IMR-90 (cell line): ENCODE measurements at regions not wholly inside any gene's neighbourhood (a gene's known extent, or its start where the extent isn't known, plus 50 kb on each side); places are given as distances from the start of the nearest gene placed in this dataset.

Experiments used
- ATAC-seq: fragments of 200-7000 bp; cut with Tn5 transposase; 2 replicates; pipeline ENCODE4 v1.9.1; 2020; ENCODE audit warnings: low read depth, mild to moderate bottlenecking, moderate library complexity
- BruUV-seq: library from RNA; stranded (reverse); fragments of 400-500 nt; replicated peaks from 2 replicates; lab custom pipeline; 2021; lab: Mats Ljungman, UMichigan
- CTCF ChIA-PET: fragments of 300-600 bp; formaldehyde crosslinking; extraction: SDS; loops from one replicate; lab custom pipeline; 2021; ENCODE audit warnings: antibody characterized with exemption; lab: Yijun Ruan, JAX
- POLR2A ChIA-PET: fragments of 300-600 bp; sonication (Branson Sonifier 250); formaldehyde crosslinking; loops from one replicate; lab custom pipeline; 2022; ENCODE audit warnings: antibody characterized with exemption; ENCODE audit not compliant: unreplicated experiment; lab: Charles Lee
- DNase-seq: peaks from one replicate; pipeline ENCODE4 v3.0.0; 2013
- H2AFZ ChIP-seq: replicated peaks from 2 replicates; pipeline ENCODE3; 2013; ENCODE audit warnings: low read length, mild to moderate bottlenecking; ENCODE audit not compliant: poor library complexity
- H2AK5ac ChIP-seq: 2 replicates; pipeline ENCODE4 v1.6.1; 2013; ENCODE audit warnings: low read depth, low read length, inconsistent platforms
- H2AK9ac ChIP-seq: replicated peaks from 2 replicates; pipeline ENCODE3; 2013; ENCODE audit warnings: mild to moderate bottlenecking, low read depth, low read length, moderate library complexity; ENCODE audit not compliant: poor library complexity
- H2BK120ac ChIP-seq: 2 replicates; pipeline ENCODE4 v1.6.1; 2013; ENCODE audit warnings: low read depth, low read length, inconsistent platforms
- H2BK15ac ChIP-seq: 3 replicates; pipeline ENCODE4 v1.6.1; 2013; ENCODE audit warnings: low read depth, low read length, inconsistent platforms
- H2BK20ac ChIP-seq: 2 replicates; pipeline ENCODE4 v1.6.1; 2013; ENCODE audit warnings: low read depth, mild to moderate bottlenecking, inconsistent platforms, low read length, moderate library complexity
- H2BK5ac ChIP-seq: 2 replicates; pipeline ENCODE4 v1.6.1; 2013; ENCODE audit warnings: mild to moderate bottlenecking, low read depth, low read length, inconsistent platforms; ENCODE audit not compliant: poor library complexity, severe bottlenecking
- H3K14ac ChIP-seq: replicated peaks from 2 replicates; pipeline ENCODE4 v1.6.1; 2013; ENCODE audit warnings: low read depth, low read length, inconsistent platforms
- H3K18ac ChIP-seq: 2 replicates; pipeline ENCODE4 v1.6.1; 2013; ENCODE audit warnings: low read depth, low read length, control low read depth
- H3K23ac ChIP-seq: 2 replicates; pipeline ENCODE4 v1.6.1; 2013; ENCODE audit warnings: low read depth, low read length, inconsistent platforms
- H3K27ac ChIP-seq: 2 replicates; pipeline ENCODE4 v1.5.1; 2013; ENCODE audit warnings: mild to moderate bottlenecking, control low read depth, low read length; ENCODE audit not compliant: insufficient read depth
- H3K27me3 ChIP-seq: 2 replicates; pipeline ENCODE4 v1.6.1; 2013; ENCODE audit warnings: low read length; ENCODE audit not compliant: control insufficient read depth, insufficient read depth
- H3K36me3 ChIP-seq: 2 replicates; pipeline ENCODE4 v1.6.1; 2013; ENCODE audit warnings: low read length, mixed read lengths; ENCODE audit not compliant: control insufficient read depth, insufficient read depth
- H3K4ac ChIP-seq: 2 replicates; pipeline ENCODE4 v1.6.1; 2013; ENCODE audit warnings: low read depth, low read length, inconsistent platforms
- H3K4me1 ChIP-seq: 2 replicates; pipeline ENCODE4 v1.6.1; 2013; ENCODE audit warnings: low read length, mixed read lengths; ENCODE audit not compliant: control insufficient read depth, insufficient read depth
- H3K4me2 ChIP-seq: 2 replicates; pipeline ENCODE4 v1.6.1; 2013; ENCODE audit warnings: low read depth, mild to moderate bottlenecking, control low read depth, low read length, moderate library complexity
- H3K4me3 ChIP-seq: 2 replicates; pipeline ENCODE4 v1.5.1; 2013; ENCODE audit warnings: low read depth, mild to moderate bottlenecking, control low read depth, low read length, moderate library complexity; ENCODE audit not compliant: insufficient read depth
- H3K56ac ChIP-seq: 2 replicates; pipeline ENCODE4 v1.6.1; 2013; ENCODE audit warnings: low read length, inconsistent platforms; ENCODE audit not compliant: insufficient read depth; ENCODE audit errors: extremely low read depth
- H3K79me1 ChIP-seq, 2 experiments: 2 replicates each; pipeline ENCODE4 v1.6.1; 2013; ENCODE audit warnings: low read length in 2 of 2, inconsistent platforms in 1 of 2, low read depth in 1 of 2
- H3K9ac ChIP-seq: 2 replicates; pipeline ENCODE4 v1.6.1; 2013; ENCODE audit warnings: low read depth, low read length, control low read depth
- H3K9me1 ChIP-seq: 2 replicates; pipeline ENCODE4 v1.6.1; 2013; ENCODE audit warnings: low read length, inconsistent platforms; ENCODE audit not compliant: insufficient read depth
- H3K9me3 ChIP-seq: 2 replicates; pipeline ENCODE4 v1.6.1; 2013; ENCODE audit warnings: low read length; ENCODE audit not compliant: control insufficient read depth, insufficient read depth
- H4K20me1 ChIP-seq: 2 replicates; pipeline ENCODE4 v1.6.1; 2013; ENCODE audit warnings: low read length, inconsistent platforms; ENCODE audit not compliant: insufficient read depth
- H4K5ac ChIP-seq: 2 replicates; pipeline ENCODE4 v1.6.1; 2013; ENCODE audit warnings: mild to moderate bottlenecking, low read depth, low read length, control low read depth
- H4K8ac ChIP-seq, 2 experiments: 2 replicates each; pipeline ENCODE4 v1.6.1; 2013; ENCODE audit warnings: low read depth in 2 of 2, low read length in 2 of 2, control low read depth in 1 of 2, inconsistent platforms in 1 of 2
- H4K91ac ChIP-seq: 2 replicates; pipeline ENCODE4 v1.6.1; 2013; ENCODE audit warnings: low read depth, low read length, inconsistent platforms; ENCODE audit not compliant: insufficient read depth
- BHLHE40 ChIP-seq: fragments of 150-350 bp; IDR thresholded peaks from 2 replicates; pipeline ENCODE4 v1.6.1; 2016; ENCODE audit warnings: mild to moderate bottlenecking, low read depth, low read length
- CEBPB ChIP-seq: IDR thresholded peaks from 2 replicates; pipeline ENCODE4 v1.6.1; 2012; ENCODE audit warnings: low read depth, low read length, improper control_type of control experiment
- CHD1 ChIP-seq: IDR thresholded peaks from 2 replicates; pipeline ENCODE4 v1.6.1; 2012; ENCODE audit warnings: low read depth, low read length, improper control_type of control experiment
- ELK1 ChIP-seq: fragments of 150-350 bp; IDR thresholded peaks from 2 replicates; pipeline ENCODE4 v1.6.1; 2016; ENCODE audit warnings: low read depth, mild to moderate bottlenecking, low read length, moderate library complexity, borderline replicate concordance
- FOS ChIP-seq: fragments of 150-350 bp; IDR thresholded peaks from 2 replicates; pipeline ENCODE4 v1.6.1; 2016; ENCODE audit warnings: low read depth, low read length
- MAFK ChIP-seq: IDR thresholded peaks from 2 replicates; pipeline ENCODE4 v1.6.1; 2012; ENCODE audit warnings: low read depth, low read length, improper control_type of control experiment
- MAZ ChIP-seq: IDR thresholded peaks from 2 replicates; pipeline ENCODE4 v1.6.1; 2012; ENCODE audit warnings: low read depth, mild to moderate bottlenecking, low read length, improper control_type of control experiment, moderate library complexity, borderline replicate concordance
- MXI1 ChIP-seq: IDR thresholded peaks from 2 replicates; pipeline ENCODE4 v1.6.1; 2012; ENCODE audit warnings: low read depth, mild to moderate bottlenecking, low read length, moderate library complexity, borderline replicate concordance
- NFE2L2 ChIP-seq: fragments of 150-350 bp; IDR thresholded peaks from 2 replicates; pipeline ENCODE4 v1.6.1; 2016; ENCODE audit warnings: low read depth, mild to moderate bottlenecking, low read length
- POLR2A ChIP-seq: IDR thresholded peaks from 2 replicates; pipeline ENCODE4 v1.6.1; 2012; ENCODE audit warnings: mild to moderate bottlenecking, low read depth, low read length
- RAD21 ChIP-seq: IDR thresholded peaks from 2 replicates; pipeline ENCODE4 v1.6.1; 2012; ENCODE audit warnings: low read length, improper control_type of control experiment
- RCOR1 ChIP-seq: IDR thresholded peaks from 2 replicates; pipeline ENCODE4 v1.6.1; 2012; ENCODE audit warnings: mild to moderate bottlenecking, low read length, improper control_type of control experiment; ENCODE audit not compliant: insufficient replicate concordance
- RFX5 ChIP-seq: IDR thresholded peaks from 2 replicates; pipeline ENCODE4 v1.8.0; 2012; ENCODE audit warnings: low read depth, mild to moderate bottlenecking, low read length, moderate library complexity
- SMC3 ChIP-seq: fragments of 150-350 bp; IDR thresholded peaks from 2 replicates; pipeline ENCODE4 v1.6.1; 2016; ENCODE audit warnings: low read depth, mild to moderate bottlenecking, antibody characterized with exemption, low read length, moderate library complexity
- WGBS, 2 experiments: methylation state at CpG; one replicate each; pipeline versions ENCODE4 v1.1.5 to v1.1.7; 2013; ENCODE audit warnings: missing lambda C conversion rate in 2 of 2; ENCODE audit not compliant: insufficient read length in 1 of 2; ENCODE audit errors: extremely low coverage in 2 of 2; 5-methylcytosine and 5-hydroxymethylcytosine counted together
- dilution Hi-C: fragments of 300-500 bp; cut with HindIII; formaldehyde crosslinking; loops from one replicate; pipeline ENCODE4 v1.14.3; 2018; ENCODE audit warnings: low sequenced_read_pairs; ENCODE audit not compliant: unreplicated experiment
- in situ Hi-C: fragments of 300-500 bp; cut with MboI; formaldehyde crosslinking; loops from 3 replicates; pipeline ENCODE4 v1.14.3; 2019; ENCODE audit warnings: low sequenced_read_pairs, inconsistent platforms, mixed read lengths
- intact Hi-C: fragments of 100-400 bp; cut with micrococcal nuclease; formaldehyde crosslinking; loops from 2 replicates; pipeline ENCODE4 v1.10.0; 2022
- TF ChIP-seq, protein P1 (sequence below): conservative IDR thresholded peaks from 2 replicates; pipeline ENCODE4 v1.5.1; 2012; ENCODE audit warnings: mild to moderate bottlenecking, low read depth, low read length, improper control_type of control experiment
- TF ChIP-seq, protein P2 (sequence below): fragments of 150-350 bp; IDR thresholded peaks from 2 replicates; pipeline ENCODE4 v1.6.1; 2017; ENCODE audit warnings: mild to moderate bottlenecking, antibody characterized with exemption, low read length, low read depth

- no CpG with 5 or more reads among the region's 2 CpGs for WGBS, 2 experiments
- CTCF ChIA-PET = no interaction called here
- no TSS peak for BruUV-seq
Measured at GRCh38 chr10:4102802-4103344, 317.9 kb upstream of the KLF6 start.

More at GRCh38 chr10:4102802-4103344, 317.9 kb upstream of the KLF6 start:
- no peak overlapping the region for H3K27ac ChIP-seq
- ATAC-seq (no peak), DNase-seq (no peak)
- no peak for TF ChIP-seq CHD1
- no peak for TF ChIP-seq MAZ
- TF ChIP-seq RFX5 = no peak
- TF ChIP-seq CEBPB = no peak
- no peak for TF ChIP-seq NFE2L2
- no peak for TF ChIP-seq SMC3
- no peak for TF ChIP-seq MXI1
- no peak for TF ChIP-seq RAD21
- TF ChIP-seq, protein P1, sequence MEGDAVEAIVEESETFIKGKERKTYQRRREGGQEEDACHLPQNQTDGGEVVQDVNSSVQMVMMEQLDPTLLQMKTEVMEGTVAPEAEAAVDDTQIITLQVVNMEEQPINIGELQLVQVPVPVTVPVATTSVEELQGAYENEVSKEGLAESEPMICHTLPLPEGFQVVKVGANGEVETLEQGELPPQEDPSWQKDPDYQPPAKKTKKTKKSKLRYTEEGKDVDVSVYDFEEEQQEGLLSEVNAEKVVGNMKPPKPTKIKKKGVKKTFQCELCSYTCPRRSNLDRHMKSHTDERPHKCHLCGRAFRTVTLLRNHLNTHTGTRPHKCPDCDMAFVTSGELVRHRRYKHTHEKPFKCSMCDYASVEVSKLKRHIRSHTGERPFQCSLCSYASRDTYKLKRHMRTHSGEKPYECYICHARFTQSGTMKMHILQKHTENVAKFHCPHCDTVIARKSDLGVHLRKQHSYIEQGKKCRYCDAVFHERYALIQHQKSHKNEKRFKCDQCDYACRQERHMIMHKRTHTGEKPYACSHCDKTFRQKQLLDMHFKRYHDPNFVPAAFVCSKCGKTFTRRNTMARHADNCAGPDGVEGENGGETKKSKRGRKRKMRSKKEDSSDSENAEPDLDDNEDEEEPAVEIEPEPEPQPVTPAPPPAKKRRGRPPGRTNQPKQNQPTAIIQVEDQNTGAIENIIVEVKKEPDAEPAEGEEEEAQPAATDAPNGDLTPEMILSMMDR = no peak
- TF ChIP-seq BHLHE40 = no peak
- TF ChIP-seq POLR2A = no peak
- no peak for TF ChIP-seq ELK1
- no peak for TF ChIP-seq RCOR1
- no peak for TF ChIP-seq MAFK
- no peak for TF ChIP-seq FOS
- TF ChIP-seq, protein P2, sequence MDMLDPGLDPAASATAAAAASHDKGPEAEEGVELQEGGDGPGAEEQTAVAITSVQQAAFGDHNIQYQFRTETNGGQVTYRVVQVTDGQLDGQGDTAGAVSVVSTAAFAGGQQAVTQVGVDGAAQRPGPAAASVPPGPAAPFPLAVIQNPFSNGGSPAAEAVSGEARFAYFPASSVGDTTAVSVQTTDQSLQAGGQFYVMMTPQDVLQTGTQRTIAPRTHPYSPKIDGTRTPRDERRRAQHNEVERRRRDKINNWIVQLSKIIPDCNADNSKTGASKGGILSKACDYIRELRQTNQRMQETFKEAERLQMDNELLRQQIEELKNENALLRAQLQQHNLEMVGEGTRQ = no peak
- no peak overlapping the region for H3K9ac ChIP-seq
- H4K20me1 ChIP-seq = no peaks in the 10 kb centered on the region
- no peak overlapping the region for H3K56ac ChIP-seq
- H4K5ac ChIP-seq = no peak overlapping the region
- H3K14ac ChIP-seq = no peak overlapping the region
- H3K4me3 ChIP-seq = no peak overlapping the region
- dilution Hi-C loops = no loop called here
- POLR2A ChIA-PET = no interaction called here
- H4K91ac ChIP-seq = no peak overlapping the region
- no peaks in the 10 kb centered on the region for H3K4me1 ChIP-seq
- no peak overlapping the region for H3K4ac ChIP-seq
- H2BK15ac ChIP-seq = no peak overlapping the region
- no peaks in the 10 kb centered on the region for H3K36me3 ChIP-seq
- H2AK9ac ChIP-seq = no peak overlapping the region
- no peaks in the 10 kb centered on the region for H3K79me1 ChIP-seq
- H2BK120ac ChIP-seq = no peak overlapping the region
- H2AK5ac ChIP-seq = no peak overlapping the region
- H3K9me3 ChIP-seq = peaks cover 4% of the 10 kb centered on the region
- intact Hi-C loops = no loop called here
- no peak overlapping the region for H3K23ac ChIP-seq
- H4K8ac ChIP-seq = no peak overlapping the region
- H2BK5ac ChIP-seq = no peak overlapping the region
- H2BK20ac ChIP-seq = no peak overlapping the region
- no peak overlapping the region for H2AFZ ChIP-seq
- H3K18ac ChIP-seq = no peak overlapping the region
- H3K4me2 ChIP-seq = no peak overlapping the region
- no peaks in the 10 kb centered on the region for H3K9me1 ChIP-seq
- in situ Hi-C loops = no loop called here
- no peaks in the 10 kb centered on the region for H3K27me3 ChIP-seq
